SK-N-MC (cell line): ENCODE measurements at regions not wholly inside any gene's neighbourhood (a gene's known extent, or its start where the extent isn't known, plus 50 kb on each side); places are given as distances from the start of the nearest gene placed in this dataset.

Experiments used
- EZH2 ChIP-seq: fragments of 200-600 bp; sonication (generic); IDR thresholded peaks from one replicate; pipeline ENCODE4 v1.6.1; 2017; ENCODE audit warnings: antibody characterized with exemption
- FOXP2 ChIP-seq: optimal IDR thresholded peaks from 2 replicates; pipeline ENCODE3; 2011; ENCODE audit warnings: mild to moderate bottlenecking, moderate library complexity; ENCODE audit not compliant: insufficient read depth; ENCODE audit errors: extremely low read length, control extremely low read depth
- POLR2AphosphoS5 ChIP-seq: IDR thresholded peaks from 2 replicates; pipeline ENCODE4 v1.6.1; 2012; ENCODE audit warnings: mild to moderate bottlenecking, low read depth, low read length, borderline replicate concordance

DNA sequence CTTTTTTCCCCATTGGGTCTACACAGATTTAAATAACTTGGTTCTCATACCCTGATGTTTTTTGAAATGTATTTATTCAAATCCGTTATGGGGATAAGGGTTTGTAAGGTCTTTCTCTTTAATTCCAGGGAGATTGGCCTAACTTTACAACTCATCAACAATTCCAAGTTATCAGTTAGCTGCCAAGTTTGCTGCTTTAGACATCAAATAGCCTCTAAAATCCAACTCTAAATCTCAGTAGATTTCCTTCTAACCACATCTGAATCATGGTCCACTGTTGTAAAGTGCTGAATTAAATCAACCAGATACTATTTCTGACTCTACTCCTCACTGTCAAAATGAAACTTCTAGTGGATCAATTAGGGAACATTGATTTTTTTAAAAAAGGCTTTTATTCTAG is 364.1 kb upstream of the E2F7 start:
- no peak for TF ChIP-seq POLR2AphosphoS5
- TF ChIP-seq EZH2, result no peak
- TF ChIP-seq FOXP2, result no peak
